Astrocyte of the spinal cord (primary cell): ENCODE measurements at regions not wholly inside any gene's neighbourhood (a gene's known extent, or its start where the extent isn't known, plus 50 kb on each side); places are given as distances from the start of the nearest gene placed in this dataset.

ENCODE experiments used
- DNase-seq: peaks from one replicate; pipeline ENCODE4 v3.0.0; 2011; ENCODE audit warnings: low read depth, low spot score
- H3K4me3 ChIP-seq: 2 replicates; pipeline ENCODE4 v1.5.1; 2011; ENCODE audit warnings: low read depth, mild to moderate bottlenecking, low read length, moderate library complexity
- CTCF ChIP-seq: IDR thresholded peaks from 2 replicates; pipeline ENCODE4 v1.5.1; 2012; ENCODE audit warnings: low read depth, mild to moderate bottlenecking, low read length, inconsistent platforms
- in situ Hi-C: cut with HindIII; loops from 2 replicates; pipeline ENCODE4 v1.10.0; 2017; ENCODE audit warnings: low sequenced_read_pairs

GRCh38 chr9:24738421-24738961, 192.8 kb upstream of the IZUMO3 start:
- no peak overlapping the region for H3K4me3 ChIP-seq
- TF ChIP-seq CTCF: no peak
- in situ Hi-C loops: no loop called here
- no peak for DNase-seq

GRCh38 chr9:24731754-24732153, 186.1 kb upstream of the IZUMO3 start:
- no peak overlapping the region for H3K4me3 ChIP-seq
- no peak for DNase-seq
- in situ Hi-C loops: no loop called here
- TF ChIP-seq CTCF: no peak

- DNase-seq: no peak
- in situ Hi-C loops: no loop called here
- no peak for TF ChIP-seq CTCF
- no peak overlapping the region for H3K4me3 ChIP-seq
Measured at GRCh38 chr9:24721621-24722020, 175.9 kb upstream of the IZUMO3 start.

GRCh38 chr9:24712206-24712605, 166.5 kb upstream of the IZUMO3 start:
- no peak for DNase-seq
- TF ChIP-seq CTCF: no peak
- in situ Hi-C loops: no loop called here
- no peak overlapping the region for H3K4me3 ChIP-seq

- no peak overlapping the region for H3K4me3 ChIP-seq
- DNase-seq: no peak
- in situ Hi-C loops: no loop called here
- TF ChIP-seq CTCF: no peak
Measured at GRCh38 chr9:24708814-24709213, 163.1 kb upstream of the IZUMO3 start.

- no peak overlapping the region for H3K4me3 ChIP-seq
Measured at GRCh38 chr9:24698881-24699518, 153.3 kb upstream of the IZUMO3 start.

More at GRCh38 chr9:24698881-24699518, 153.3 kb upstream of the IZUMO3 start:
- in situ Hi-C loops: no loop called here
- DNase-seq: peak; percentile 0
- no peak for TF ChIP-seq CTCF
